ENCODE measurements at regions not wholly inside any gene's neighbourhood (a gene's known extent, or its start where the extent isn't known, plus 50 kb on each side); places are given as distances from the start of the nearest gene placed in this dataset.

GRCh38 chr9:73011181-73011750 lies 58.4 kb upstream of the ALDH1A1 start:
- no peak for TF ChIP-seq CTCF (IDR thresholded peaks at IDR 0.05)
- TF ChIP-seq POLR2A (IDR thresholded peaks at IDR 0.05), result no peak
